Astrocyte (in vitro differentiated cells and primary cell): ENCODE measurements at regions not wholly inside any gene's neighbourhood (a gene's known extent, or its start where the extent isn't known, plus 50 kb on each side); places are given as distances from the start of the nearest gene placed in this dataset.
"Not testable (repeated sequence)": the region's sequence is repeated elsewhere in the genome, so short reads cannot be mapped to it uniquely, and the experiment has no call there.

Experiments
- DNase-seq: peaks from one replicate; pipeline ENCODE4 v3.0.0-alpha.2; 2010; ENCODE audit warnings: low read depth
- FAIRE-seq: peaks from 2 replicates; lab custom pipeline; 2011; peaks lifted over from hg19 to GRCh38; lab: Jason Lieb, UNC
- H2AFZ ChIP-seq: 2 replicates; pipeline ENCODE4 v1.6.0; 2012; ENCODE audit warnings: low read depth, low read length, inconsistent platforms
- H3K27ac ChIP-seq: 2 replicates; pipeline ENCODE4 v1.5.1; 2011; ENCODE audit warnings: low read depth, low read length, inconsistent platforms
- H3K27me3 ChIP-seq: 2 replicates; pipeline ENCODE4 v1.6.0; 2011; ENCODE audit warnings: low read length, inconsistent platforms; ENCODE audit not compliant: insufficient read depth
- H3K36me3 ChIP-seq: 2 replicates; pipeline ENCODE4 v1.5.1; 2011; ENCODE audit warnings: low read length, inconsistent platforms; ENCODE audit not compliant: insufficient read depth
- H3K4me1 ChIP-seq: 2 replicates; pipeline ENCODE4 v1.5.1; 2011; ENCODE audit warnings: low read length, inconsistent platforms; ENCODE audit not compliant: insufficient read depth
- H3K4me2 ChIP-seq: 2 replicates; pipeline ENCODE4 v1.6.0; 2012; ENCODE audit warnings: low read length, inconsistent platforms
- H3K4me3 ChIP-seq: 2 replicates; pipeline ENCODE4 v1.5.1; 2011; ENCODE audit warnings: low read depth, mild to moderate bottlenecking, low read length, inconsistent platforms; ENCODE audit not compliant: insufficient read depth
- H3K79me2 ChIP-seq: 2 replicates; pipeline ENCODE4 v1.6.0; 2012; ENCODE audit warnings: mild to moderate bottlenecking, low read length, inconsistent platforms; ENCODE audit not compliant: insufficient read depth
- H3K9ac ChIP-seq: 2 replicates; pipeline ENCODE4 v1.6.0; 2012; ENCODE audit warnings: mild to moderate bottlenecking, low read length, inconsistent platforms
- H3K9me3 ChIP-seq: 2 replicates; pipeline ENCODE4 v1.5.1; 2012; ENCODE audit warnings: low read depth, mild to moderate bottlenecking, low read length, inconsistent platforms; ENCODE audit not compliant: insufficient read depth
- H4K20me1 ChIP-seq: 2 replicates; pipeline ENCODE4 v1.6.0; 2012; ENCODE audit warnings: low read length, inconsistent platforms; ENCODE audit not compliant: insufficient read depth
- H3K27ac Mint-ChIP-seq: one replicate; pipeline ENCODE4 v1.8.0; 2021; ENCODE audit warnings: mild to moderate bottlenecking, mixed read lengths; ENCODE audit not compliant: unreplicated experiment
- H3K27me3 Mint-ChIP-seq: one replicate; pipeline ENCODE4 v1.8.0; 2021; ENCODE audit warnings: low read depth, mixed read lengths; ENCODE audit not compliant: unreplicated experiment
- H3K36me3 Mint-ChIP-seq: one replicate; pipeline ENCODE4 v1.8.0; 2021; ENCODE audit warnings: low read depth, mixed read lengths; ENCODE audit not compliant: unreplicated experiment
- H3K4me1 Mint-ChIP-seq: one replicate; pipeline ENCODE4 v1.8.0; 2021; ENCODE audit warnings: low read depth, mixed read lengths; ENCODE audit not compliant: unreplicated experiment
- H3K4me3 Mint-ChIP-seq: one replicate; pipeline ENCODE4 v1.8.0; 2021; ENCODE audit warnings: mild to moderate bottlenecking, moderate library complexity, mixed read lengths; ENCODE audit not compliant: unreplicated experiment
- H3K9me3 Mint-ChIP-seq: one replicate; pipeline ENCODE4 v1.8.0; 2021; ENCODE audit warnings: mild to moderate bottlenecking, mixed read lengths; ENCODE audit not compliant: unreplicated experiment
- EZH2 ChIP-seq: IDR thresholded peaks from 2 replicates; pipeline ENCODE4 v1.6.1; 2012; ENCODE audit warnings: mild to moderate bottlenecking, low read length, inconsistent platforms; ENCODE audit not compliant: insufficient read depth
- TF ChIP-seq, protein P1 (sequence below): IDR thresholded peaks from 2 replicates; pipeline ENCODE4 v1.5.1; 2011; ENCODE audit warnings: low read depth, mild to moderate bottlenecking, inconsistent platforms, low read length, moderate library complexity; ENCODE audit not compliant: insufficient read depth

- no peaks in the 10 kb centered on the region for H3K27me3 ChIP-seq
- no peak overlapping the region for H3K9ac ChIP-seq
- H3K4me1 ChIP-seq = no peaks in the 10 kb centered on the region
- no peaks in the 10 kb centered on the region for H3K79me2 ChIP-seq
- TF ChIP-seq, protein P1, sequence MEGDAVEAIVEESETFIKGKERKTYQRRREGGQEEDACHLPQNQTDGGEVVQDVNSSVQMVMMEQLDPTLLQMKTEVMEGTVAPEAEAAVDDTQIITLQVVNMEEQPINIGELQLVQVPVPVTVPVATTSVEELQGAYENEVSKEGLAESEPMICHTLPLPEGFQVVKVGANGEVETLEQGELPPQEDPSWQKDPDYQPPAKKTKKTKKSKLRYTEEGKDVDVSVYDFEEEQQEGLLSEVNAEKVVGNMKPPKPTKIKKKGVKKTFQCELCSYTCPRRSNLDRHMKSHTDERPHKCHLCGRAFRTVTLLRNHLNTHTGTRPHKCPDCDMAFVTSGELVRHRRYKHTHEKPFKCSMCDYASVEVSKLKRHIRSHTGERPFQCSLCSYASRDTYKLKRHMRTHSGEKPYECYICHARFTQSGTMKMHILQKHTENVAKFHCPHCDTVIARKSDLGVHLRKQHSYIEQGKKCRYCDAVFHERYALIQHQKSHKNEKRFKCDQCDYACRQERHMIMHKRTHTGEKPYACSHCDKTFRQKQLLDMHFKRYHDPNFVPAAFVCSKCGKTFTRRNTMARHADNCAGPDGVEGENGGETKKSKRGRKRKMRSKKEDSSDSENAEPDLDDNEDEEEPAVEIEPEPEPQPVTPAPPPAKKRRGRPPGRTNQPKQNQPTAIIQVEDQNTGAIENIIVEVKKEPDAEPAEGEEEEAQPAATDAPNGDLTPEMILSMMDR = no peak
- TF ChIP-seq EZH2 = no peak
- H3K4me3 ChIP-seq = no peak overlapping the region
- H3K4me1 Mint-ChIP-seq = no peaks in the 10 kb centered on the region
- H3K4me2 ChIP-seq = no peak overlapping the region
- H4K20me1 ChIP-seq = no peaks in the 10 kb centered on the region
- H3K9me3 Mint-ChIP-seq = peaks cover 34% of the 10 kb centered on the region
- H2AFZ ChIP-seq = no peak overlapping the region
- DNase-seq = no peak
- H3K36me3 Mint-ChIP-seq = no peaks in the 10 kb centered on the region
- H3K27ac ChIP-seq = no peak overlapping the region
- no peaks in the 10 kb centered on the region for H3K36me3 ChIP-seq
- no peaks in the 10 kb centered on the region for H3K27me3 Mint-ChIP-seq
- FAIRE-seq = no peak
- no peak overlapping the region for H3K27ac Mint-ChIP-seq
- peaks cover 2% of the 10 kb centered on the region for H3K9me3 ChIP-seq
- no peak overlapping the region for H3K4me3 Mint-ChIP-seq
Observed at GRCh38 chr7:57775396-57776088, 325.6 kb downstream of the ZNF716 start.

DNA sequence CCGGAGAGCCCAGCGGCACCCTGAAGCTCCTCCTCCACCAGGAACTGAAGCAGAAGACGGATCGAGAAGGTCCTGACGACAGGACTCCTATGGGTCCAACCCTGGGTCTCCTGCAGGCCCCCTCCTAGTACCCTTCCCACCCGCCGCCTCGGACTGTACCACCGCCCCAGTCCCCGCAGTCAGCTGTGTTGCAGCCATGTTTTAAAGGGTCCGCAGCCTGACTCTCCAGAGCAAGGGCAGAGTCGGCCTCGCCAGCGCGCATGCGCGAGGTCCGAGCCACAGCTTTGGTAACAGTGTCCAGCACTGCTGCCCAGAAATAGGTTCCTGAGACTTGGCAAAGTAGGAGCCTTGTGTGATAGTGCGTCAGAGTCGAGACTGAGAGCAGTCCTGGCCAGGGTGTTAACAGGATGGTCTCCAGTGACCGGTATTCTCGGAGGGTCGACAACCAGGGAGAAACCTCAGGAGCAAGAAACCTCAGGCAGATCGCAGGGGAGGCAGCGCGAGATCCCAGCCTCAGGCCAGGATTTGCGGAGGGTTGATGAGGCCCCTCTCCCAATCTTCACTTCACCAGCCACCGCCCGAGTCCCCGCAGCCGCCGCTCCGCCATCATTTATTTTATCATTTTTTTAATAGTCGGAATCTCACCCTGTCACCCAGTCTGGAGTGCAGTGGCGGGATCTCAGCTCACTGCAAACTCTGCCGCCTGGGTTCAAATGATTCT, 326.3 kb downstream of the ZNF716 start:
- H3K9ac ChIP-seq, H3K4me1 Mint-ChIP-seq, H3K36me3 ChIP-seq, H3K36me3 Mint-ChIP-seq, H2AFZ ChIP-seq, H3K9me3 ChIP-seq, H4K20me1 ChIP-seq, H3K27ac Mint-ChIP-seq, H3K27ac ChIP-seq, H3K4me3 Mint-ChIP-seq, DNase-seq, H3K27me3 ChIP-seq, H3K4me2 ChIP-seq, H3K4me1 ChIP-seq, H3K4me3 ChIP-seq, H3K27me3 Mint-ChIP-seq, H3K79me2 ChIP-seq, FAIRE-seq: not testable (repeated sequence)
- H3K9me3 Mint-ChIP-seq = peaks cover 34% of the 10 kb centered on the region

- Mint-ChIP-seq H3K27me3 (no peaks in the 10 kb centered on the region), H3K4me1 (no peaks in the 10 kb centered on the region), H3K27ac (no peak overlapping the region), H3K9me3 (peaks cover 6% of the 10 kb centered on the region), H3K36me3 (no peaks in the 10 kb centered on the region), H3K4me3 (no peak overlapping the region)
- Histone ChIP-seq H3K79me2 (no peaks in the 10 kb centered on the region), H4K20me1 (no peaks in the 10 kb centered on the region), H3K4me2 (no peak overlapping the region), H3K36me3 (no peaks in the 10 kb centered on the region), H3K27ac (no peak overlapping the region), H3K4me1 (no peaks in the 10 kb centered on the region), H2AFZ (no peak overlapping the region), H3K27me3 (no peaks in the 10 kb centered on the region), H3K4me3 (no peak overlapping the region), H3K9me3 (no peaks in the 10 kb centered on the region), H3K9ac (no peak overlapping the region)
- DNase-seq (no peak), FAIRE-seq (no peak)
- TF ChIP-seq, protein P1 = no peak
- no peak for TF ChIP-seq EZH2
Observed at GRCh38 chr7:57789130-57789529, 339.2 kb downstream of the ZNF716 start.
